ENCODE measurements at regions not wholly inside any gene's neighbourhood (a gene's known extent, or its start where the extent isn't known, plus 50 kb on each side); places are given as distances from the start of the nearest gene placed in this dataset.

DNA sequence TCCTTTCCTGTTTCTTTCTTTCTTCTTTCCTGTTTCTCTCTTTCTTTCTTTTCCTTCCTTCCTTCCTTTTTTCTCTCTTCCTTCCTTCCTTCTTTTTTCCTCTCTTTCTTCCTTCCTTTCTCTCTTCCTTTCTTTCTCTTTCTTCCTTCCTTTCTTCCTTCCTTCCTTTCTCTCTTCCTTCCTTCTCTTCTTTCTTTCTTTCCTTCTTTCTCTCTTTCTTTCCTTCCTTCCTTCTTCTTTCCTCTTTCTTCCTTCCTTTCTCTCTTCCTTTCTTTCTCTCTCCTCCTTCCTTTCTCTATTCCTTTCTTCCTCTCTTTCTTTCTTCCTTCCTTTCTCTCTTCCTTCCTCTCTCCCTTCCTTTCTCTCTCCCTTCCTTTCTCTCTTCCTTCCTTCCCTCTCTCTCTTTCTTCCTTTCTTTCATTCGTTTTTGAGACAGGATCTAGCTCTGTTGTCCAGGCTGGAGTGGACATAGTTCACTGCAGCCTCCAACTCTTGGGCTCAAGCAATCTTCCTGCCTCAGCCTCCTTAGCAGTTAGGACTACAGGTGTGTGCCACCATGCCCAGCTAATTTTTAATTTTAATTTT lies 170.8 kb upstream of the GMDS start:
- intact Hi-C loops (cut with DNase I) = no loop called here
- no peak for DNase-seq
- Histone ChIP-seq H3K4me3 (no peak overlapping the region), H3K27me3 (no peaks in the 10 kb centered on the region), H3K27ac (no peak overlapping the region), H3K9me3 (no peaks in the 10 kb centered on the region), H3K4me1 (no peaks in the 10 kb centered on the region), H3K36me3 (no peaks in the 10 kb centered on the region)
- WGBS, 2 donors = 50 to 68% methylated on average over 1 of the region's 1 CpG
- TF ChIP-seq POLR2A (IDR thresholded peaks at IDR 0.05) = no peak
- TF ChIP-seq, protein P1, sequence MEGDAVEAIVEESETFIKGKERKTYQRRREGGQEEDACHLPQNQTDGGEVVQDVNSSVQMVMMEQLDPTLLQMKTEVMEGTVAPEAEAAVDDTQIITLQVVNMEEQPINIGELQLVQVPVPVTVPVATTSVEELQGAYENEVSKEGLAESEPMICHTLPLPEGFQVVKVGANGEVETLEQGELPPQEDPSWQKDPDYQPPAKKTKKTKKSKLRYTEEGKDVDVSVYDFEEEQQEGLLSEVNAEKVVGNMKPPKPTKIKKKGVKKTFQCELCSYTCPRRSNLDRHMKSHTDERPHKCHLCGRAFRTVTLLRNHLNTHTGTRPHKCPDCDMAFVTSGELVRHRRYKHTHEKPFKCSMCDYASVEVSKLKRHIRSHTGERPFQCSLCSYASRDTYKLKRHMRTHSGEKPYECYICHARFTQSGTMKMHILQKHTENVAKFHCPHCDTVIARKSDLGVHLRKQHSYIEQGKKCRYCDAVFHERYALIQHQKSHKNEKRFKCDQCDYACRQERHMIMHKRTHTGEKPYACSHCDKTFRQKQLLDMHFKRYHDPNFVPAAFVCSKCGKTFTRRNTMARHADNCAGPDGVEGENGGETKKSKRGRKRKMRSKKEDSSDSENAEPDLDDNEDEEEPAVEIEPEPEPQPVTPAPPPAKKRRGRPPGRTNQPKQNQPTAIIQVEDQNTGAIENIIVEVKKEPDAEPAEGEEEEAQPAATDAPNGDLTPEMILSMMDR (IDR thresholded peaks at IDR 0.05) = no peak

DNA sequence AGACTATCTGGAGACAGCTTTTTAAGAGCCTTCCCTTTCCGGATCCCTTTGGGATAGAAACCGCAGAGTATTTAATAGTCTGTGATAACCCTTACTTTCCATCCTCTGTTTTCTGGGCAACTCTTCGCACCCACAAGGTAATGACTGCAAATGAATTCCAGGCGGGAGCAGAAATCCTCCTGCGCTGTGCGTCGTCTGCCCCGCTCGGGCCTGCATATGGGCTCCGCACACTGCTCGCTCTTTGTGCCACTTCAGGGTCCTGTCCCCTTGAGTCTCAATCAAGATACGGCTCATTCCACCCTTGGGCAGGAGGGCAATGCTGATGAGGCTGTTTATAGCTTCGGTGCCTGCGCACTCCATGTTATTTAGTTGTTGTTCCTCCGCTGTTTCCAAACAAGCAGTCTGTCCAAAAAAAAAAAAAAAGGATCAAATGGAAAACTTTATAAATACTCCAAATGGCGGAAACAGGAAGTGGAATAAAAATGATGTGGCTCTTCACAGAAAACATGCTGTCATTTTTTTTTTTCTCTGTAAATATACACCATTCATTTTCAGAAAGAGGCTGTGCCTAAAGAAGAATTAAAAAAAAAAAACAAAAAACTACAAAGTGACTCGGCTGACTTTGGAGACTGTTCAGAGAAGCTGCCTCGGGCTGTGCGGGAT lies 169.6 kb upstream of the GMDS start:
- DNase-seq = no peak
- Histone ChIP-seq H3K9me3 (no peaks in the 10 kb centered on the region), H3K27ac (no peak overlapping the region), H3K4me1 (no peaks in the 10 kb centered on the region), H3K4me3 (no peak overlapping the region), H3K36me3 (no peaks in the 10 kb centered on the region), H3K27me3 (no peaks in the 10 kb centered on the region)
- TF ChIP-seq POLR2A (IDR thresholded peaks at IDR 0.05) = no peak
- TF ChIP-seq, protein P1 (IDR thresholded peaks at IDR 0.05) = no peak
- intact Hi-C loops (cut with DNase I) = no loop called here
- WGBS, 2 donors = 88 to 90% methylated on average over 19 of the region's 19 CpGs

DNA sequence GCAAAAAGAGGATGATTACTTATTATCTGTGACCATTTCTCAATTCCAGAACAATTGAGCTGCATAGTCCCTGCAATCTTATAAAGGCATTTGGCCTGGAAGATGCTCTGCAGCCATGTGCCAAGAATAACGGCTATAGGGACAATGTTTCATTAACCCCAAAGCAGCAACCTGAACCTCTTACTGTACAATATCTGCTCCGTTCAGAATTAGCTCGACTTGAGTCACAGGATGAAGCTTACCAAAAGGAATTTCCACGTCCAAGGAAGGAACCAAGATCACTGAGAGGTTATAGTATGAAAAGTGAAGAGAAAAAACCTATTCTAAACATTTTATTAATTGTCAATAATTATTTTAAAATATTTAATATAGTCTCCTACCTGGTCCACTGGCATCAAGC lies 167.3 kb upstream of the GMDS start:
- no peaks in the 10 kb centered on the region for H3K4me1 ChIP-seq
- TF ChIP-seq, protein P1 (IDR thresholded peaks at IDR 0.05) = no peak
- no peak for TF ChIP-seq POLR2A (IDR thresholded peaks at IDR 0.05)
- no peaks in the 10 kb centered on the region for H3K27me3 ChIP-seq
- WGBS, 2 donors = 53 to 65% methylated on average over 4 of the region's 4 CpGs
- no peaks in the 10 kb centered on the region for H3K9me3 ChIP-seq
- intact Hi-C loops (cut with DNase I) = no loop called here
- no peak for DNase-seq
- no peaks in the 10 kb centered on the region for H3K36me3 ChIP-seq
- no peak overlapping the region for H3K4me3 ChIP-seq
- H3K27ac ChIP-seq = no peak overlapping the region

DNA sequence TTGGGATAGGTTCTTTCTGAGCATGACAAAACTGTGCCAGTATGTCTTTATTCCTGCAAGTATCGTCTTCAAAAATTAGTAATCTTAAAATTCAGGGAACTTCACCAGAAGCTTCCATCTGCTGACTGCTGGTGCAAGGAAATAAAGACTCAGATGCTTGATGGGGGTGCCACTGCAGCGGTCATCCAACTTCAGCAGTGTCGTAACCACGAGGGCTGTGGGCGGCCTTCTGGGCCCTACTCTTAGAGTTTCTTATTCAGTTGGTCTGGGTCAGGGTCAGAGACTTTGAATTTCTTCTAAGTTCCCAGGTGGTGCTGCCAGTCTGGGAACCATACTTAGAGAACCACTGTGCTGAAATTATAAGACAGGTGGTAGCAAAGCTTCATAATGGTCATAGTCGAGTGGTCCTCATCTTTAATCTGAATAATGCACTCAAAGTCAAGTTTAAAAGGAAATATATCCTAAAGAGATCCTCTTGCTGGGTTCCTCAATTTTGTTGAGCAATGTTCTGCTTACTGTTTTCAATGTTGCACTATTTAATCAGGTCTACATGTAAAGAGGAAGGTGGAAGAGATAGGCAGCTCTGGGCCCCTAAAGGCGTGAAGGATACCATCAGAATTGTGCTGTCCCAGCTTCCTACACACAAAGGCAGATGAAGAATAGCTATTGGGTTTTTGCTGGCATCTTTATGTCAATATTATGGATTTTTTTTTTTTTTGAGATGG lies 165.4 kb upstream of the GMDS start:
- H3K9me3 ChIP-seq = no peaks in the 10 kb centered on the region
- intact Hi-C loops (cut with DNase I) = no loop called here
- TF ChIP-seq POLR2A (IDR thresholded peaks at IDR 0.05) = no peak
- TF ChIP-seq, protein P1 (IDR thresholded peaks at IDR 0.05) = no peak
- WGBS, 2 donors = 94 to 96% methylated on average over 7 of the region's 7 CpGs
- H3K27me3 ChIP-seq = no peaks in the 10 kb centered on the region
- no peak overlapping the region for H3K27ac ChIP-seq
- H3K4me1 ChIP-seq = no peaks in the 10 kb centered on the region
- DNase-seq = no peak
- H3K4me3 ChIP-seq = no peak overlapping the region
- H3K36me3 ChIP-seq = no peaks in the 10 kb centered on the region

DNA sequence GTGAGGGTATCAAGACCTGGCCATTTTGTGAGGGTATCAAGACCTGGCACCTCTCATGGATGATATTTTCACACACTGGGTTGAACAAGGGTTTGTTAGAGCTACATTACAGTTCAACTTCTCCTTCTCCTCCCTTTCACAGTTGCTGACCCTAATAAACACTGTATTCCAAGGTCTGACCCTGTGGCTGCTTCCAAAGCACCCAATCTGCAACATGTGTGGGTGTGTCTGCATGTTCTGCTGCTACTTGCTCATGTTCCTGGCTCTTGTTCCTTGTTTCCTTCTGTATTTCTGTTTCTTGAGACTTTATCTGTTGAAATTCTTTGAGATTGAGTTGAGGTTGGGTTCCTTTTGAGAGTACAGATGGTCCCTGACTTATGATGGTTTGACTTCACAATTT lies 162.1 kb upstream of the GMDS start:
- no peaks in the 10 kb centered on the region for H3K27me3 ChIP-seq
- no peak overlapping the region for H3K27ac ChIP-seq
- no peak for DNase-seq
- no peak overlapping the region for H3K4me3 ChIP-seq
- H3K4me1 ChIP-seq = no peaks in the 10 kb centered on the region
- TF ChIP-seq, protein P1 (IDR thresholded peaks at IDR 0.05) = no peak
- no peak for TF ChIP-seq POLR2A (IDR thresholded peaks at IDR 0.05)
- intact Hi-C loops (cut with DNase I) = no loop called here
- no peaks in the 10 kb centered on the region for H3K36me3 ChIP-seq
- no peaks in the 10 kb centered on the region for H3K9me3 ChIP-seq
